Astrocyte (in vitro differentiated cells and primary cell): ENCODE measurements at regions not wholly inside any gene's neighbourhood (a gene's known extent, or its start where the extent isn't known, plus 50 kb on each side); places are given as distances from the start of the nearest gene placed in this dataset.

Experiments used
- CTCF ChIP-seq: IDR thresholded peaks from 2 replicates; pipeline ENCODE4 v1.5.1; 2011; ENCODE audit warnings: low read depth, mild to moderate bottlenecking, inconsistent platforms, low read length, moderate library complexity; ENCODE audit not compliant: insufficient read depth
- EZH2 ChIP-seq: IDR thresholded peaks from 2 replicates; pipeline ENCODE4 v1.6.1; 2012; ENCODE audit warnings: mild to moderate bottlenecking, low read length, inconsistent platforms; ENCODE audit not compliant: insufficient read depth

DNA sequence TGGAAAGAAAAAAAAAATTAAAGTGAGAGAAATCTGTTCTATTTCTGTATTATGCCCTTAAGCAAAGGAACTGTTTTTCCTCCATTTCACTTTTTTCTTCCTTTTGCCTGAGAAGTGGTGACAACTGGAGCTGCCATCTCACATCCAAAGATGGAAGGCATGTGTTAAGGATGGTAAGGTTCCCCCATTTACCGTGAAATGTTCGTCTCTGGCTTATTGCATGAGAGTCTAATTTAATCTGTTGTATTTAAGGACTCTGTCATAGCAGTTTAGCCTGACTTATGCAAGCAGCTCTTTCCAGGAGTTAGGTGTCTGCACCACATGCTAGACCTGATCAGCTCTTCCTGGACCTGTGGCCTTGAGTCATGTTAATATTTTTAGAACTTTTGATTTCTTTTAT lies 389.5 kb upstream of the MAP3K7 start:
- TF ChIP-seq CTCF (no peak), EZH2 (no peak)
